SK-N-SH (cell line): ENCODE measurements at regions not wholly inside any gene's neighbourhood (a gene's known extent, or its start where the extent isn't known, plus 50 kb on each side); places are given as distances from the start of the nearest gene placed in this dataset.

Experiments
- CTCF ChIA-PET: fragments of 300-600, 350-600 bp; formaldehyde crosslinking; extraction: SDS; loops from one replicate; lab custom pipeline; 2021; lab: Yijun Ruan, JAX
- POLR2A ChIA-PET: fragments of 350-600 bp; sonication (Branson Sonifier 250); formaldehyde crosslinking; extraction: SDS; loops from one replicate; lab custom pipeline; 2020; ENCODE audit warnings: antibody characterized with exemption, inconsistent platforms; lab: Yijun Ruan, JAX
- DNase-seq: peaks from one replicate; pipeline ENCODE4 v3.0.0; 2012
- H2AFZ ChIP-seq: fragments of 200-600 bp; sonication (generic); 2 replicates; pipeline ENCODE4 v1.8.1; 2016; ENCODE audit warnings: antibody characterized with exemption, mild to moderate bottlenecking, low read depth
- H3F3A ChIP-seq: fragments of 200-600 bp; sonication (generic); replicated peaks from 2 replicates; pipeline ENCODE3; 2016; ENCODE audit warnings: antibody characterized with exemption, mild to moderate bottlenecking; ENCODE audit not compliant: insufficient read depth
- H3K27ac ChIP-seq, 2 experiments: fragments of 200-500 bp in 1 of 2; fragments of 200-600 bp in 1 of 2; sonication (Bioruptor generic) in 1 of 2; sonication (generic), shearing (Covaris generic) in 1 of 2; 2 replicates each; pipeline versions ENCODE4 v1.5.1 to v1.6.1; 2014 to 2016; ENCODE audit warnings: low read depth in 2 of 2, inconsistent platforms in 1 of 2, low read length in 1 of 2, mild to moderate bottlenecking in 1 of 2, mixed read lengths in 1 of 2
- H3K27me3 ChIP-seq: fragments of 200-600 bp; sonication (generic), shearing (Covaris generic); 2 replicates; pipeline ENCODE4 v1.6.1; 2016; ENCODE audit warnings: mixed run types; ENCODE audit not compliant: insufficient read depth
- H3K36me3 ChIP-seq, 2 experiments: fragments of 200-500 bp in 1 of 2; fragments of 200-600 bp in 1 of 2; sonication (Bioruptor generic) in 1 of 2; sonication (generic) in 1 of 2; replicated peaks in 1 of 2; 2 replicates each; pipeline versions ENCODE3 to v1.5.1; 2014 to 2016; ENCODE audit warnings: low read length in 1 of 2, mild to moderate bottlenecking in 1 of 2; ENCODE audit not compliant: insufficient read depth in 2 of 2, control insufficient read depth in 1 of 2
- H3K4me1 ChIP-seq, 2 experiments: fragments of 200-500 bp in 1 of 2; fragments of 200-600 bp in 1 of 2; sonication (Bioruptor generic) in 1 of 2; sonication (generic), shearing (Covaris generic) in 1 of 2; 2 replicates each; pipeline versions ENCODE4 v1.5.1 to v1.6.1; 2014 to 2016; ENCODE audit warnings: low read depth in 1 of 2, low read length in 1 of 2, mixed run types in 1 of 2; ENCODE audit not compliant: insufficient read depth in 2 of 2, control insufficient read depth in 1 of 2
- H3K4me2 ChIP-seq: fragments of 200-600 bp; sonication (generic), shearing (Covaris generic); 2 replicates; pipeline ENCODE4 v1.6.1; 2017; ENCODE audit warnings: mixed run types
- H3K4me3 ChIP-seq, 2 experiments: fragments of 200-500 bp in 1 of 2; fragments of 200-600 bp in 1 of 2; sonication (Bioruptor generic) in 1 of 2; sonication (generic), shearing (Covaris generic) in 1 of 2; 2 replicates each; pipeline versions ENCODE4 v1.5.1 to v1.8.1; 2014 to 2016; ENCODE audit warnings: low read depth in 2 of 2, inconsistent platforms in 1 of 2, low read length in 1 of 2, mild to moderate bottlenecking in 1 of 2, mixed read lengths in 1 of 2, moderate library complexity in 1 of 2
- H3K79me2 ChIP-seq: fragments of 200-600 bp; sonication (generic); 2 replicates; pipeline ENCODE4 v1.8.1; 2017; ENCODE audit warnings: mild to moderate bottlenecking; ENCODE audit not compliant: insufficient read depth
- H3K9ac ChIP-seq: fragments of 200-600 bp; sonication (generic); 2 replicates; pipeline ENCODE4 v1.6.1; 2017; ENCODE audit warnings: mixed run types
- H3K9me2 ChIP-seq: fragments of 200-600 bp; sonication (generic); 2 replicates; pipeline ENCODE4 v1.6.1; 2017; ENCODE audit warnings: mixed run types
- H3K9me3 ChIP-seq: fragments of 200-600 bp; sonication (generic); 2 replicates; pipeline ENCODE4 v1.6.1; 2017; ENCODE audit warnings: mixed run types, mild to moderate bottlenecking, moderate library complexity
- H4K20me1 ChIP-seq: fragments of 200-600 bp; sonication (generic); 2 replicates; pipeline ENCODE4 v1.6.1; 2017; ENCODE audit warnings: mild to moderate bottlenecking, mixed run types; ENCODE audit not compliant: insufficient read depth
- CHD2 ChIP-seq: fragments of 150-350 bp; IDR thresholded peaks from 2 replicates; pipeline ENCODE4 v1.6.1; 2018; ENCODE audit warnings: low read length; ENCODE audit not compliant: partially characterized antibody
- EP300 ChIP-seq, 2 experiments: IDR thresholded peaks; 2 replicates each; pipeline versions ENCODE4 v1.4.0 to v1.6.1; 2012; ENCODE audit warnings: borderline replicate concordance in 1 of 2, low read depth in 1 of 2, low read length in 1 of 2
- FOXJ3 ChIP-seq: sonication (generic); formaldehyde crosslinking; IDR thresholded peaks from 2 replicates; pipeline ENCODE4 v1.5.1; 2020; ENCODE audit warnings: mild to moderate bottlenecking, missing genetic modification reagents
- GATA2 ChIP-seq: sonication (generic); formaldehyde crosslinking; IDR thresholded peaks from 2 replicates; pipeline ENCODE4 v1.5.0; 2020; ENCODE audit warnings: mild to moderate bottlenecking, missing genetic modification reagents
- IRF3 ChIP-seq: fragments of 150-350 bp; IDR thresholded peaks from 2 replicates; pipeline ENCODE4 v1.6.1; 2016; ENCODE audit warnings: mild to moderate bottlenecking, low read depth, low read length
- MAX ChIP-seq: IDR thresholded peaks from 2 replicates; pipeline ENCODE4 v1.4.0; 2012; ENCODE audit warnings: low read depth
- MEF2A ChIP-seq: IDR thresholded peaks from 2 replicates; pipeline ENCODE4 v1.4.0; 2012; ENCODE audit warnings: low read depth, borderline replicate concordance
- MXI1 ChIP-seq: IDR thresholded peaks from 2 replicates; pipeline ENCODE4 v1.6.1; 2012; ENCODE audit warnings: mild to moderate bottlenecking, low read depth, low read length, improper control_type of control experiment
- NFIC ChIP-seq: IDR thresholded peaks from 2 replicates; pipeline ENCODE4 v1.4.0; 2012; ENCODE audit warnings: borderline replicate concordance
- NRF1 ChIP-seq: IDR thresholded peaks from 2 replicates; pipeline ENCODE4 v1.6.1; 2012; ENCODE audit warnings: low read depth, mild to moderate bottlenecking, low read length
- POLR2AphosphoS5 ChIP-seq: IDR thresholded peaks from 2 replicates; pipeline ENCODE4 v1.6.1; 2012; ENCODE audit warnings: low read depth, low read length
- RAD21 ChIP-seq: IDR thresholded peaks from 2 replicates; pipeline ENCODE4 v1.6.1; 2012; ENCODE audit warnings: mild to moderate bottlenecking, low read length
- RXRA ChIP-seq: IDR thresholded peaks from 2 replicates; pipeline ENCODE4 v1.4.0; 2012; ENCODE audit warnings: low read depth, mild to moderate bottlenecking, borderline replicate concordance
- SMC3 ChIP-seq: IDR thresholded peaks from 2 replicates; pipeline ENCODE4 v1.6.1; 2012; ENCODE audit warnings: low read depth, low read length, improper control_type of control experiment
- TAF1 ChIP-seq: IDR thresholded peaks from 2 replicates; pipeline ENCODE4 v1.6.1; 2012; ENCODE audit warnings: low read depth, mild to moderate bottlenecking, low read length, moderate library complexity, borderline replicate concordance
- USF2 ChIP-seq: fragments of 150-350 bp; IDR thresholded peaks from 2 replicates; pipeline ENCODE4 v1.6.1; 2017; ENCODE audit warnings: antibody characterized with exemption, low read length, low read depth, borderline replicate concordance
- YY1 ChIP-seq: IDR thresholded peaks from 2 replicates; pipeline ENCODE4 v1.4.0; 2012; ENCODE audit warnings: low read depth, mild to moderate bottlenecking
- ZBTB33 ChIP-seq: IDR thresholded peaks from 2 replicates; pipeline ENCODE4 v1.4.0; 2012; ENCODE audit warnings: low read depth, borderline replicate concordance
- WGBS: methylation state at CpG from one replicate; pipeline ENCODE4 v1.1.6; 2017; ENCODE audit warnings: low lambda C conversion rate; 5-methylcytosine and 5-hydroxymethylcytosine counted together
- TF ChIP-seq, protein P1 (sequence below): IDR thresholded peaks from 2 replicates; pipeline ENCODE4; 2012

- Histone ChIP-seq H3K4me3 (no peak overlapping the region), H3K27me3 (no peaks in the 10 kb centered on the region), H3K4me1 (no peaks in the 10 kb centered on the region), H4K20me1 (no peaks in the 10 kb centered on the region), H3K9me3 (peaks cover 12% of the 10 kb centered on the region; the same call in 1 of the 2 replicates)
- TF ChIP-seq RAD21 (no peak), EP300 (IDR thresholded peaks at IDR 0.05; ENCODE audit: borderline replicate concordance in 1 of 2, low read depth in 1 of 2, low read length in 1 of 2) (no peak), SMC3 (no peak), NRF1 (no peak), GATA2 (CRISPR knock-in tag) (no peak), USF2 (no peak), POLR2AphosphoS5 (no peak), FOXJ3 (CRISPR knock-in tag) (no peak), MAX (no peak), NFIC (no peak), RXRA (no peak), ZBTB33 (no peak), YY1 (no peak), MXI1 (no peak)
- TF ChIP-seq, all 33 proteins: peak for 0
- WGBS: 72% methylated on average over 8 of the region's 8 CpGs
- H3K9me2 ChIP-seq: no peaks in the 10 kb centered on the region
- H3F3A ChIP-seq: no peaks in the 10 kb centered on the region
- ChIA-PET POLR2A (no interaction called here), CTCF (no interaction called here)
- H2AFZ ChIP-seq: no peak overlapping the region
- no peak overlapping the region for H3K4me2 ChIP-seq
- DNase-seq: no peak
- H3K9ac ChIP-seq: no peak overlapping the region
- H3K36me3 ChIP-seq: no peaks in the 10 kb centered on the region
- no peak overlapping the region for H3K27ac ChIP-seq
- no peaks in the 10 kb centered on the region for H3K79me2 ChIP-seq
Measured at GRCh38 chr9:18281291-18281690, 192.7 kb upstream of the ADAMTSL1 start.

DNA sequence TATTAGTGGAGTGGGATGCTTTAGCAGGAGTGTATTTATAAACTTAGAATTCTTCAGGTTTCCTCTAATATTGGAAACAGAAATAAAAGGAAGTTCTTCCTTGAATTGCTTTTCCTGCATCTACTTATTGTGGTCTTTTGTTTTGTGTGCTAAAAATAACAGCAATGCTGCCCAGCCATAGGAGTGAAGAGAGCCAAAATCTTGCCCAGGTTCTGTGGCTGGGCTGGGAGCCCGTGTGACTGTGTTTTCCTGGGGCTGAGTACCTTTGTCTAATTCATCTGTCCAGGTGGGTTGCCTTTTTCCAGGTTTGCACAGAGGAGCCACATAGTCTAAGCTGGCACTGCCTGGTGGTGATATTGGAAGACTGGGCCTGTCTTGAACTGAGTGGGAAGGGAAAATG lies 179.7 kb upstream of the ADAMTSL1 start:
- H3K27me3 ChIP-seq: no peaks in the 10 kb centered on the region
- ChIA-PET CTCF (no interaction called here), POLR2A (no interaction called here)
- DNase-seq: no peak
- H3F3A ChIP-seq: peaks cover 7% of the 10 kb centered on the region
- no peaks in the 10 kb centered on the region for H4K20me1 ChIP-seq
- H2AFZ ChIP-seq: no peak overlapping the region
- no peak overlapping the region for H3K4me2 ChIP-seq
- no peak overlapping the region for H3K27ac ChIP-seq
- no peaks in the 10 kb centered on the region for H3K79me2 ChIP-seq
- no peak overlapping the region for H3K9ac ChIP-seq
- H3K36me3 ChIP-seq: no peaks in the 10 kb centered on the region
- no peaks in the 10 kb centered on the region; a peak in 3 of 4 replicates for H3K4me1 ChIP-seq
- TF ChIP-seq USF2 (no peak), MAX (no peak), SMC3 (no peak), IRF3 (no peak), CHD2 (no peak), MEF2A (no peak), YY1 (no peak), TAF1 (no peak)
- TF ChIP-seq, protein P1, sequence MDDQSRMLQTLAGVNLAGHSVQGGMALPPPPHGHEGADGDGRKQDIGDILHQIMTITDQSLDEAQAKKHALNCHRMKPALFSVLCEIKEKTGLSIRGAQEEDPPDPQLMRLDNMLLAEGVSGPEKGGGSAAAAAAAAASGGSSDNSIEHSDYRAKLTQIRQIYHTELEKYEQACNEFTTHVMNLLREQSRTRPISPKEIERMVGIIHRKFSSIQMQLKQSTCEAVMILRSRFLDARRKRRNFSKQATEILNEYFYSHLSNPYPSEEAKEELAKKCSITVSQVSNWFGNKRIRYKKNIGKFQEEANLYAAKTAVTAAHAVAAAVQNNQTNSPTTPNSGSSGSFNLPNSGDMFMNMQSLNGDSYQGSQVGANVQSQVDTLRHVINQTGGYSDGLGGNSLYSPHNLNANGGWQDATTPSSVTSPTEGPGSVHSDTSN: no peak
- no peak overlapping the region for H3K4me3 ChIP-seq
- no peaks in the 10 kb centered on the region for H3K9me3 ChIP-seq
- H3K9me2 ChIP-seq: no peaks in the 10 kb centered on the region
- WGBS: 76% methylated on average over 1 of the region's 1 CpG
